ENCODE measurements at regions not wholly inside any gene's neighbourhood (a gene's known extent, or its start where the extent isn't known, plus 50 kb on each side); places are given as distances from the start of the nearest gene placed in this dataset.

DNA sequence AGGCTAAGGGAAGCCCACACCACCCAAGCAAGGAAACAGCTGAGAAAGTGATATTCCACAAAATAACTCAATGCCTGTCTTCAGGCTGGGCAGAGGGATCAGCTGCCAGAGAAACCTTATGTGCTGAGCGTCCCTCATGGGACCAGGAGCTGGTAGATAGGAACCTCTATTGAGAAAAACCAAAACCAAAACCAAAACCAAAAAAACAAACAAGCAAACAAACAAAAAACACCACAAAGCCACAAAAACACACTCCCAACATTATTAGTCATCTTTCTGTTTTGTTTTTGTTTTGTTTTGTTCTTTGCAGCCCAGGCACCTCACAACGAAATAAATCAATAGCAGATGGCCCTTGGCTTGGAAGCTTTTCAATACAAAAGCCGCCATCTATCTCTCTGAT, 760.8 kb upstream of the CELF2 start:
- in situ Hi-C loops (cut with HindIII; ENCODE audit: low sequenced_read_pairs) = no loop called here

DNA sequence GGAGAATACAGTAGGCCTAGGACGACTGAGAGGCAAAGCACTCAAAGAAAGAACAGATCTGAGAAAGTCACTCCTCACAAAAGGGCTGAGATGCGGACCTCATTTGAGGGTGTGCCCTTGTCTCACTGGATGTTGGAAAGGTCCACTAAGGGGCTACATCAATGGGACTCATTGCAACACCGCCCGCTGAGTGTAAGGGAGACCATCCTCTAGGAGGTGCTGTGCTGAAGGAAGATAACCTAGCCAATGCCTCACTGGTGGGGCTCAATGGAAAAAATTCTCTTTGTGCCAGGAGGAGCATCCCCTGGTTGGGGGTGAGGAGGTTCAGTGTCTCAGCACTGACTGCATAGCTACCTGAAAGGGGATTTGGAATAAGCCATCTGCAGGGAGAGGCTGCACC, 758.7 kb upstream of the CELF2 start:
- in situ Hi-C loops (cut with HindIII; ENCODE audit: low sequenced_read_pairs) = no loop called here

DNA sequence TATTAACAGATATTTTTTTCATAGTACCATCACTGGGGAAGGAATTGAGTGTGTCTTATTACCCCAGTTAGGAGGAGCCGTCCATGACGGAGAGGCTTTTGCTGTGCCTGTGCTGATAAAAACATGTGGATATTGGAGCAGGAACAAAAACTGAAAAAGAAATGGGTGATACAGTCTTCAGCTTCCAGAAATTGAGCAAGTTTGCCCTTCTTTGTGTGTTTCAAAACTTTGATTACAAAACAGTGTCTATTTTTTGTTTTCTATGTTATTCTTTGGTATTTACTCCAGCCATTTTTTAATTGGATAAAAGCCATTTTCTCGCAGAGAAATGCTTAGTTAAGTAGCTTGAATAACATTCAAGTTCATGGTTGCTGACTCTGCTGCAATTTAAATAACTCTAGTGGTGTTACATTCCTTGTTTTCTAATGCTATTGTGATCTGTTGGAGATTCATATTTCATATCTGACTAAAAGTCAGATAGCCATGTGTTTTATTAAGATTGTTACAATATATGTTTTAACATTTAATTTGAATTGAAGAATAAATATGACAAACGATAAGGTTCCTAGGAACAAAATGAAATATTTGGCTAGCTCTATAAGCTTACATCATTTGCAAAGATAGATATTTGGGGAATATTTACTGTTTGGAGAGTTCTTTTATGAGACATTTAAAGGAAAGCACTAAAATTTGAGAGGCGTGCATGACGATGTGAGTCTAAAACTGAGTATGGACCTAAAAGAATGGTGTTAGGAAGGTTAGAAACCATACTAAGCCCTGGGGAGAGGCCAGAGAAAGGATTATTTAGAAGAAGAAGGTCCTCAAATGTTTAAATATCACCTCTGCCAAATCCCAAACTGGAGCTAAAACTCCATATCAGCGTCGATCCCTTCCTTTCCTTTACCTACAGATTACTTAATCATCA, 747.3 kb upstream of the CELF2 start:
- in situ Hi-C loops (cut with HindIII; ENCODE audit: low sequenced_read_pairs) = no loop called here

DNA sequence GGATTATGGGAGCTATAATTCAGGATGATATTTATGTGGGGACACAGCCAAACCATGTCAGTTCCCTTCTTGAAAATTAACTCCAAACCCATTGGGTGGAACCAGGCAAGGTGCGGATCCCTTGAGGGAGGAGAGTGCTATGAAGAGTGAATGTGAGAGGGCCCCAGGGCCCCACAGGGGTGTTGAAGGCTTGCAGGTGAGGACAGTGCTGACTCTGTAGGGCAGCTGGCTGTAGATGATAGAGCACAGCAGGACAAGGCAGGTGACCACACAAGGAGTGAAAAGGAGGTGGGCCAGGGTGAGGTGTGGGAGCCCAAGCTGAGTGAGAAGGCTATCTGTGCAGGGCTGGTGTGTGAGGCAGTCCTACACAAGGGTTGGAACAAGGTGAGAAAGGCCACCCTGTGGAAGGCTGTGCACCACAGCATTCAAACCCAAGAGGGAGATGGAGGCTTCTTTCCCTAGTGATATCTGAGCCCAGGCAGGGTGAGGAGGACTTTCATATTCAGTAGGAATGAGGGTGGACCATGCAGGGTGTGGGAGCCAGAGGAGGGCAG, 746.0 kb upstream of the CELF2 start:
- in situ Hi-C loops (cut with HindIII; ENCODE audit: low sequenced_read_pairs) = no loop called here

- in situ Hi-C loops (cut with HindIII; ENCODE audit: low sequenced_read_pairs) = no loop called here
These were observed 744.0 kb upstream of the CELF2 start for GRCh38 chr10:10273661-10274060.

GRCh38 chr10:10279906-10280305, 737.8 kb upstream of the CELF2 start:
- in situ Hi-C loops (cut with HindIII; ENCODE audit: low sequenced_read_pairs) = no loop called here

GRCh38 chr10:10292501-10292900, 725.2 kb upstream of the CELF2 start:
- in situ Hi-C loops (cut with HindIII; ENCODE audit: low sequenced_read_pairs) = no loop called here

DNA sequence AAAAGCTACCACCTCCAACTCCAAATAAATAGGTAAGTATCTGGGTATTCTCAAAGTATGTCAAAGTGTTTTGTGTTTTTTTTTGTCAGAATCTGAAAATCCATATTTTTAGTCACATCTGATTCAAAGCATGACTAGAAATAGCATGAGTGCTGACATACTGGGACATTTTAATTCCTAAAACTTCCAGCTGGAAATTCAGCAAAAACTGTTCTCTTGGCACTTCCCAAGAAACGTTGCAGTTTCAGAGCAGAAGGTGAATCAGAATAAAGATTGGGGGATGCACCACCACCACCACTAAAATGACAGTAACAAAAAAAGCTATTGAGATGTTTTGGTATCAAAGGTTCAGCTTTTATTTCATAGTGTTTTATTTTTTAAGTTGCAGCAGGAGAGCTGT, 724.6 kb upstream of the CELF2 start:
- in situ Hi-C loops (cut with HindIII; ENCODE audit: low sequenced_read_pairs) = no loop called here

- in situ Hi-C loops (cut with HindIII; ENCODE audit: low sequenced_read_pairs) = no loop called here
These were observed 724.2 kb upstream of the CELF2 start for GRCh38 chr10:10293481-10293951.

DNA sequence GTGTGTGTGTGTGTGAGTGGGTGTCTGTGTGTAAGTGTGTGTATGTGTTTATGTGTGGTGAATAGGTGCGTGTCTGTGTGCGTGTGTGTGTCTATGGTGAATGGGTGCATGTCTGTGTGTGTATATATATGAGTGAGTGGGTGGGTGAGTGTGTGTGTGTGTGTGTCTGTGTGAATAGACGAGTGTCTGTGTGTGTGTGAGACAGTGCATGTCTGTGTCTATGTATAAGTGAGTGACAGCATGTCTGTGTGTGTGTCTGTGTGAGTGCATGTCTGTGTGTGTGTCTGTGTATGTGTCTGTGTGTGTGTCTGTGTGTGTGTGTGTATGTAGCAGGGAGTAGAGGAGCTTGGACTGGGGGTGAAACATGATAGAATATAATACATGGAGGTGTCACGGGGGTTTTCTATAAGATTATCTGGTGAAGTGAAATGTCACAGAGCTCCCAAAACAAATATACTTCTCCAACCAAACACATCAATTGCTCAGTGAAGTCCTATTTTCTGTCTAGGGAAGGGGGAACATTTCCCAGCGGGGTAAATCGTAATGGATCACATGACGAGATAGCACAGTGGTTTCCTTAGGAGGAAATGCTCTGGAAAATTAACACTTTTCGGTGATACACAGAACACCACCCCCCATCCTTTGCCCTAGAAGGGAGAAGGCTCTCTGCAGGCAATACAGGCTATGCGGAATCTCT, 723.3 kb upstream of the CELF2 start:
- in situ Hi-C loops (cut with HindIII; ENCODE audit: low sequenced_read_pairs) = no loop called here

- in situ Hi-C loops (cut with HindIII; ENCODE audit: low sequenced_read_pairs) = no loop called here
These were observed 722.7 kb upstream of the CELF2 start for GRCh38 chr10:10294881-10295529.

DNA sequence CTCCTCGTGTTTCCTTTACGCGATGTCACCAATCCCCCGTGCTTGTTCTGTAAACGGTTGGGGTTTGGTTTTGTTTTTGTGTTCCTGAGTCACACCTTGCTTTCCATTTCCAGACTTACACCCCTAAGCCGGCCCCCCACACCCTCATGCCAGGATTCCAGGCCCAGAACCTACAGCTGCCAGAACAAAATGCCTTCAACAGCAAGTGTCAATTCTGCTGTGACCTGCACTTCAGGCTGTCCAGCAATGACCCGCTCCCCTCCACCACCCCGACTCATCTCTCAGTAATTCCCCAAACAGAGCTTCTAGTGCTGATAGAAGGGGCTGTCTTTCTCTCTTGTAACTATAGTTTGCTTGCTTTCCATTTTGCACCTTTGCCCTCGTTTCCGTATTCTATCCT, 722.1 kb upstream of the CELF2 start:
- in situ Hi-C loops (cut with HindIII; ENCODE audit: low sequenced_read_pairs) = no loop called here

GRCh38 chr10:10302689-10303088, 715.0 kb upstream of the CELF2 start:
- in situ Hi-C loops (cut with HindIII; ENCODE audit: low sequenced_read_pairs) = no loop called here

GRCh38 chr10:10307036-10307435, 710.6 kb upstream of the CELF2 start:
- in situ Hi-C loops (cut with HindIII; ENCODE audit: low sequenced_read_pairs) = no loop called here

- in situ Hi-C loops (cut with HindIII; ENCODE audit: low sequenced_read_pairs) = no loop called here
These were observed 710.1 kb upstream of the CELF2 start for GRCh38 chr10:10307551-10307950.

DNA sequence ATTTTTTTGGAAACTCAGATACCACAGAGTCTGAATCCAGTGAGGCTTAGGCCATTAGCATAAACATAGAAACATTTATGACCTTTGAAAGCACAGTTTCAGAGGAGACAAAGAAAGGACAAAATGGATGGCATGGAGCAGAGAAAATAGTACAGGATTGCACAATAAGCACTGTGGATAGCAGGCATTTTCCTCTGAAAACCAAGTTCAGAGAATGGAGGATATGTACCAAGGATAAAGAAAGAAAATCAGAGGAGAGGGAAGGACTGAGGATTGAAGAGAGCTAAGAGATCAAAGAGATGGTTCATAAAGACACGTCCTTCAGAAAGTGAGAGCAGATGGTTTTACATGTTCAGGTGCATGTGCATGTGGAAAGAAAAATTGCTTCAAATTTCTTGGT, 707.2 kb upstream of the CELF2 start:
- in situ Hi-C loops (cut with HindIII; ENCODE audit: low sequenced_read_pairs) = no loop called here

DNA sequence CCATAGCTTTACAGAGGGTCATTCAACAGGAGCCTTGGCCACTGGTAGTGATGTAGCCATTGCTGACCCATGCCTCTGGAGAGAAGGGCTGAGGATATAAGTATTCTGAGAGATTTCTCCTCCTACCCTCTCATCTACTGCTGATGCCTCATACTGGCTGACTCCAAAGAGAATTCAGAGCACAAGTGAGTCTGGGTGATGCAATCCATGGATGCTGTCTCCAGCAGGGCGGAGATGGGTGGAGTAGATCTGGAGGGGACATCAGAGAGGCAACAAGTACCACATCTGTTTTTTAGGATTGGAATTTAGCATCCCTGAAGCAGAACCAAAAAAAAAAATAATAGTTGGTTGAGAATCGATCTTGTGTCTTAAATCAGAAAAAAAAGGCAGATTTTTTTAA, 705.7 kb upstream of the CELF2 start:
- in situ Hi-C loops (cut with HindIII; ENCODE audit: low sequenced_read_pairs) = no loop called here

DNA sequence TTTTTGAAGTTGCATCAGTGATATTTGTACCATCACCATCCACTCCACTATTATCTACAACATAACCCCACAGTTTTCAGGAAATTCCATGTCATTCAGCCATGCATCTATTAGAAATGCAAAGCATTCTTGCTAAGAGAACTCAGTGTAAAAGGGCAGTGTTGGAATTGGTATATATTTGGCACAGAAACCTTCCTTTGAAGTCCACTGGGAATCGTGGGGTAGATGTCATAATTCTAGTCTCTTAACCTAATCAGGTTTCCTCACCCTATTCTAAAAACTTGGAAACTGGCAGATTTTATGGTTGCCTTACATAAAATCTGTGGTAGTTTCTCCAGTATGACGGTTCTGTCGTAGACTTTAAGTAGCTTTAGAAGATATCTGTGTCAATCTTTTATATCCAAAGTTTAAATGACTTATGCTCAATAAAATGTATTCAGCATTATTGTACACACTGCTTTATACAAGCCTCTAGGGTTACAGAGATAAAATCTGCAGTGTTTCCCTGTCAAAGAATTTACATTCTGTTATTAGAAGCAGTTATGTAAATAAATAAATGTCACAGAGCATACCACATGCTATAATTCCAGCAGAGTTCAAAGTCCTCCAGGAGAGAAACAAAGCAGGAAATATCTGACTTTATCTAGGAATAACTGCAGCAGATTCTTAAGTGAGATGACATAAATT, 704.4 kb upstream of the CELF2 start:
- in situ Hi-C loops (cut with HindIII; ENCODE audit: low sequenced_read_pairs) = no loop called here

DNA sequence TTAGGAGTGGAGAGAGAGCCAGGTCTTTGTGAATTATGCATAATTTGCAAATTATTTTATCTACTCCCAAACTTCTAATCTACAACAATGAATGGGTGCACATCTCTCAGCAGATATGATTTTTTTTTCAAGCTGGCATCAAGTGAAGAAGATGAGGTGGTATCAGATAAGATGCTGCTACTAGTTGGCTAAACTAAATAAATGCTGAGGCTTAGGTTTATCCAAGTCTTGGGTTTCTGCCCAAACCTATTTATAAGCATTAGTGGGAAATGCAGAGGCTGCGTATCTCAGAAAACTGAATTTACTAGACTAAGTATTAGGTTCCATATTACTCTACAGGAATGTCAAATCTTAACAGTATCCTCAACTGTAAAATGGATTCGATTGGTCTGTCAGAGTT, 703.0 kb upstream of the CELF2 start:
- in situ Hi-C loops (cut with HindIII; ENCODE audit: low sequenced_read_pairs) = no loop called here

DNA sequence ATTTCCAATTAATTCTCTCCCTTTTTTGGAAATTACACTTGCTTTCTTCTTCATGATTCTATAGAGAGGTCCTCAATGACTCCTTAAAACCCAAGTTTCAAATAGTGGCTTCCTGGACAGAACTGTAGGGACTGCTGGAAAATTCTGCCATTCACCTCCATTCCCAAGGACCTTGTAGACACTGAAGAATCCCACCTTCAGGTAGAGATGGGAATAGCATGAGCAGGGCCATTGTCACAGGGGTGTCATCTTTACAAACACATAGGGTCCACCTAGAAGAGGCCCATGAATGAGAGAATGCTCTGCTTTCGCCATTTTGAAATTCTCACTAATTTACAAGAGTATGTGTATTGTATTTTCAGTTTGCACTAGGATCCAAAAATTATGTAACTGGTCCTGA, 701.7 kb upstream of the CELF2 start:
- in situ Hi-C loops (cut with HindIII; ENCODE audit: low sequenced_read_pairs) = no loop called here

- in situ Hi-C loops (cut with HindIII; ENCODE audit: low sequenced_read_pairs) = no loop called here
These were observed 700.5 kb upstream of the CELF2 start for GRCh38 chr10:10317151-10317550.
